GM03348 (cell line): ENCODE measurements at regions not wholly inside any gene's neighbourhood (a gene's known extent, or its start where the extent isn't known, plus 50 kb on each side); places are given as distances from the start of the nearest gene placed in this dataset.

Experiments used
- DNase-seq: peaks from one replicate; pipeline ENCODE4 v3.0.0; 2012; ENCODE audit warnings: low spot score

- no peak for DNase-seq
These were observed 342.9 kb upstream of the PLXNA2 start for GRCh38 chr1:208587110-208587509.

- DNase-seq = no peak
These were observed 349.3 kb upstream of the PLXNA2 start for GRCh38 chr1:208593306-208594006.

DNA sequence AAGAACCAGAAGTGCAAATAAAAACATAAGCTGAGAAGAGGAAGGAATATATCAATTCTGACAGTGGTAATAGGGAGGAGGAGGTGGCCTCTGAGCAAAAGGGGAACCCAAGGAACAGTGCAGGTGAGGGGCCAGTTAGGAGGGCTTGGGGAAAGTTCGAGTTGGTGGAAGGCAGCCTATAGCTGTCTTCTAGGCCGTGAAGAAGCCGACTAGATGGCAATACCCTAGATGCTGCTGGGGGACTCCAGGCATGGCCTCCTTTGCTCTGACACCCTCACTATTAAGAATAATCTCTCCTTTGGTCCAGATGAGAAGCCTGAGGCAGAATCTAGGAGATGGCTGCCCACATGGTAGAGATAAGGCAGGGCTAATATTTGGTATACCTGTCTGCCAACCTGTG is 351.1 kb upstream of the PLXNA2 start:
- DNase-seq = no peak

GRCh38 chr1:208595745-208596144 is 351.6 kb upstream of the PLXNA2 start:
- DNase-seq = no peak

GRCh38 chr1:208597571-208597970 is 353.4 kb upstream of the PLXNA2 start:
- DNase-seq = no peak

- DNase-seq = no peak
These were observed 353.8 kb upstream of the PLXNA2 start for GRCh38 chr1:208598021-208598420.

- no peak for DNase-seq
These were observed 354.9 kb upstream of the PLXNA2 start for GRCh38 chr1:208599063-208599462.

GRCh38 chr1:208600456-208601190 is 356.4 kb upstream of the PLXNA2 start:
- DNase-seq = no peak

DNA sequence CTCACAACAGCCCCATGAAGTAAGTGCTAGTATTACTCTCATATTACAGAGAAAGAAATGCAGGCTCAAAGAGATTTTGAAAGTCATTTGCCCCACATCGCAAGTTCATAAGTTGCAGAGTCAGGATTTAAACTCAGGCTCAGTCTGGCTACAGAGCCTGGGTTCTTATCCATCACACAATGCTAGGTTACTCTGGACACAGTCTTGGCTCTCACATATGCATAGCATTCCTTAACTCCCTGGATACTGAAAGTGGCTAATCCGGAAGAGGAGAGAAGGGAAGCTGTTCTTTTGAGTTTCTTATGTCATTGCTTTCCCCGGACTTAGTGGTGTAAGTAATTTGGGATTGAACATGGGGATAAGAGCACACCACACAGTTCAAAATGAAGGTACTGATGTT is 357.4 kb upstream of the PLXNA2 start:
- no peak for DNase-seq

DNA sequence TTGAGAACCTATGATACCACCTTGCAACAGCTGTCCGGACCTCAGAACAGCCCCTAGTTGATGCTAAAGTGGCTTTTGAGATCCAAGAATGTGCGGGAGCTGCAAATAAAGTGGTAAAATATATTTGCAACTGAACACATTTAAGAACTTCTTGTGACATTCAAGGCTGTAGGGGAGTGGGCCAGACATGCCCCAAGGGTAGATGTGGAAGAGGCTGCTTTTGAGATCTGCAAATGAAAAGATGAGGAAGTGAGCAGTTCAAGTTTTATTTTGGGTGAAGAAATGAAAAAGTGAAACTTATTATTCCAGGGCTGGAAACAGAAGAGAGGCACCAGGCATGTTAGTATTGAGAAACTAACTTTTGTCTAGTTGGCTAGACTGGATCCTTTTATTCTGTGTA is 359.5 kb upstream of the PLXNA2 start:
- DNase-seq = no peak

DNA sequence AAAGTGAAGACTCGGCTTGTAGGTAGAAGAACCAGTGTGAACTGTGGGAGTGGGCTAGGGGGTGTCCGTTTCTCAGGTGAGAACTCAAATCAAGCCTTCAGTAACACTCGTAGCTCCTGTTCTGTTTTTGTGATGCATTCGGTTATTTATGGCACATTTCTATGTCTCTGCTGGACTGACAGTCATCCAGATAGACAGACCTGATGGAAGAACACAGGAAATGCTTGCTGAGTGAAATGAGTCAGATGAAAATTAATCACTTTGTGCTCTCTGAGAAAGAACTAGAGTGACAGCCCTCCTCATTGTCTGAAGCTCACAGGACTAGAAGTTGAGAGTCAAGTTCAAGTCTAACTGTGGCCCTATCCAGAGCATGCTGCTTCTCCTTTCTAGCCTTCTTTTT is 360.1 kb upstream of the PLXNA2 start:
- DNase-seq = no peak

DNA sequence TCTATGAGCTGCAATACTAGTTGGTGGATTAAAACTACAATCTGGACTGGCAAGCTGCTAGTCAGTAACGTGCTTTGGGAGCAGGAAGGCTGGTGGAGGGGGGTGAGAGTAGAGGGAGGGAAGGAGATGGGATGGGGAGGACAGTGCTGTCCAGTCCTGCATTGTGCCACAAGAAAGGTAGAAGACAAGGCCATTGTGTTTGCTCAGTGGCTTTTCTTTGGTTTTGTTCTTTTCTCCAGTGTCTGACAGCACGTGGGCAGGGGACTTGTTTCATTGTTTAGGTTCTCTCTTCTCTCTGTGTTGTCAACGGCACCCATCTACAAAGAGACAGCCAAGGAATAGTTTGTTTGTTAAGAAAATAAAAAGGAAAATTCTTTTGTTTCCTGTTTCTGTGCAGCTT is 362.8 kb upstream of the PLXNA2 start:
- no peak for DNase-seq

GRCh38 chr1:208607616-208608015 is 363.4 kb upstream of the PLXNA2 start:
- no peak for DNase-seq

DNA sequence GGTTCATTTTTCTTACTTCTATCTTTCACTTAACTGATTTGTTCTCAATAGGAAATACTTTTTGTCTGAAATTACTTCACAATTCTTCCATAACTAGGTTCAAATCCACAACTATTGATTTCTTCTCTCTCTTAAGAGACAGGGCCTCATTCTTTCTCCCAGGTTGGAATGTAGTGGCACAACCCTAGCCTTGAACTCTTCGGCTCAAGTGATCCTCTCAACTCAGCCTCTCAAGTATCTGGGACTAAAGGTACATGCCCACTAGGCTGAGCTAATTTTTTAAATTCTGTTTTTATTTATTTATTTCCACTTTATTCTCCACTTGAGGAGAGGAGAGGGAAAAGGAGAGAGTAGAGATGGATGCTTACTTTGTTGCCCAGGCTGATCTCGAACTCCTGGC is 370.4 kb upstream of the PLXNA2 start:
- DNase-seq = no peak

DNA sequence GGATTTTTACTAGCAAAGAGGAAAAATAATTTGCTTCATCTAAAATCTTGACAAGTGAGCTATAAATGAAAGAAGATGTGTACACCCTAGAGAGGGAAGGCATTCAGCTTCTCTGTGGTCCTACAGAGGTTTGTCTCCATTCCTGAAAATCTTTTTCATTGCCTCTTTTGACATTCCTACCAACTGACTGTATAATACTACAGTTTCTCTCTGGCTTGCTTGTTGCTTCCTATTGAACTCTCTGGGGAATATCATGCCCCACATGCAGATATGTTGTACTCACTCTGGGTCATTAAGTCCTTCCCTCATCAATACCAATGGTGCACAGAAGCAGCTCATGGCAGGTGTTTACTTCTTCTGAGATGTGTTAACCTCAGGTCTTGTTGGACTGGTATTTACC is 371.2 kb upstream of the PLXNA2 start:
- no peak for DNase-seq

DNA sequence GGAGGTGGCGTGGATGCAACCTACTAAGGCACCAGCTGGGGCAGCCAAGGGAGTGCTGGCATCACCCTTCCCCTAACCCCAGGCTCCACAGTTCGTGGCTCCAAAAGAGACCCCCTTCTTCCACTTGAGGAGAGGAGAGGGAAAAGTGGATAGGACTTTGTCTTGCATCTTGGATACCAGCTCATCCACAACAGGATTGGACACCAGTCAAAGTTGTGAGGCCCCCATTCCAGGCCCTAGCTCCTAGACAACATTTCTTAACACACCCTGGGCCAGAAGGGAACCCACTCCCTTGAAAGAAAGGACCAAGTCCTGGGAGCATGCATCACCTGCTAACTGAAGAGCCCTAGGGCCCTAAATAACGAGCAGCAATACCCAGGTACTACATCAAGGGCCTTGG is 372.6 kb upstream of the PLXNA2 start:
- DNase-seq = no peak

- no peak for DNase-seq
These were observed 384.1 kb upstream of the PLXNA2 start for GRCh38 chr1:208628022-208628914.

DNA sequence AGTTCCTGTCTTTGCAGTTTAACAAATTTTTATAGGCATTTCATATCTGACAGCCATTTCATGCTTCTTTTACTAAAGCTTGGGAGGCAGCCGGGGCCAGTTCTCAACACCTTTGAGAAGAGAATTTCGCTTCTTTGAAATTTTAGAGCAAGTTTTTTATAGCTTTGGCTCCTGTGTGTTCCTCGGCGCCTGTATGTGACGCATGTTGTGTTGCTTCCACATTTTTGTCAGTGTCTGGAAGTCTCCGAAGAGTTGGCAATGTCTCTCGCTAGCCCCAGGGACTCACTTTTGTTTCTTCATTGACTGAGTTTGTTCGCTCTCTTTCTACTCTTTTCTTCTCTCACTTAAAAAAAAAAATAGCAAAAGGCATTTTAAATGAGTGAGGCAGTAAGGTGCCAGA is 386.9 kb upstream of the PLXNA2 start:
- no peak for DNase-seq

DNA sequence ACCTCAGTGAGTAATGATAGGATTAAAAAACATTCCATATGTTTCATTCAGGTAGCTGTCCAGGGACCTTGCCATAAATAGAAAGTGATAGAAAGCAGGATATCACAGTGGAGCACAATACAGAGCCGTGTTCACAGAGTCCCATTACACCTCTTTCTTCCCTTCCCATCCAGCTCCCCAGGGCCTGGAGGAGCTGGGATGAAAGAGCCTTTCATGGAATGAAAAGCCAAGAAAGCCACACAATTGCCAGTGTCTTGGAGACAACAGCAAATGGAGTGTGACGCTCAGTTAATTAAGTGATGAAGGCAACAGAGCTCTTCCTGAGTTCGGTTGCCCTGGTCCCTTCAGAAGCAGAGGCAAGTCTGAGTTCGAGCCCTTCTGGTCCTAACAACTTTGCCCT is 387.3 kb upstream of the PLXNA2 start:
- DNase-seq = no peak

DNA sequence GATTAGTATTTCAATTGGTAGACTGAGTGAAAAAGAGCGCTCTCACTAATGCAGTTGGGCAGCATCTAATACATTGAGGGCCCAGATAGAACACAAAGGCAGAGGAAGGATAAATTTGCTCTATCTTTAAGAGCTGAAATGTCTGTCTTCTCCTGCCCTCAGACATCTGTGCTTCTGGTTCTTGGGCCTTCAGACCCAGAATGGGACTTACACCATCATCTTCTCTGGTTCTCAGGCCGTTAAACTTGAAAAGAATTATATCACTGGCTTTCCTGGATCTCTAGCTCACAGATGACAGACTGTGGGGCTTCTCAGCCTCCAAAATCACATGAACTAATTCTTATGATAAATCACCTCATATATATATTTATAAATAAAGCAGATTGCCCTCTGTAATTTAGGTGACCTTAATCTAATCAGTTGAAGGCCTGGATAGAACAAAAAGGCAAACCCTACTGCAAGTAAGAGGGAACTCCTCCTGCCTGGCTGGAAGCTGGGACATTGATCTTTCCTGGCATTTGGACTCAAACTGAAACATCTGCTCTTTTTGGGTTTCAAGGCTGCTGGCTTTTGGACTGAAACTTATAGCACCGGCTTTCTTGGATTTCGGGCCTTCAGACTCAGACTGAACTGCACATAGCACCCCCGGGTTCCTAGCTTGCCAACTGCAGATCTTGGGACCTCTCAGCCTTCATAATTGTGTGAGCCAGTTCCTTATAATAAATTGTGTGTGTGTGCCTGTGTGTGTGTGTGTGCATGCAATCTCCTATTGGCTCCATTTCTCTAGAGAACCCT is 390.4 kb upstream of the PLXNA2 start:
- DNase-seq = no peak

GRCh38 chr1:208637181-208637580 is 393.0 kb upstream of the PLXNA2 start:
- no peak for DNase-seq

DNA sequence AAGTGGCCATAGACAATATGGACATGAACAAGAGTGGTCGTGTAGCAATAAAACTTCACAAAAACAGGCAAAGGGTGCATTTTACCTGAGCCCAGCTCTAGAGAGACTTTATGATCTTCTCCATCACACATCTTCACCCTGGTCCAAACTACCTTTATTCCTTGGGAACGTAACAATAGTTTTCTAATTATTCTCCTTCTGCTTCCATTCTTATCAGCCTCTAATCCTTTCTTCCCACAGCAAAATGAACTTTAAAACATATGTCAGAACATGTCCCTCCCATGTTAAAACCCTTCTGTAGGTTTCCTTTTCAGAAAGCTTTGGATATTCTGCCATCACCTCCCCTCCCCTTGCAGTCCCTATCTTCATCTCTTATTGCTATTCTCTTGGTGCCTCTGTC is 395.2 kb upstream of the PLXNA2 start:
- DNase-seq = no peak
